ENCODE measurements at regions not wholly inside any gene's neighbourhood (a gene's known extent, or its start where the extent isn't known, plus 50 kb on each side); places are given as distances from the start of the nearest gene placed in this dataset.
"Not testable (repeated sequence)": the region's sequence is repeated elsewhere in the genome, so short reads cannot be mapped to it uniquely, and the experiment has no call there.

- no peak for DNase-seq
These were observed 52.5 kb upstream of the WDFY3 start for GRCh38 chr4:85018983-85019382.

DNA sequence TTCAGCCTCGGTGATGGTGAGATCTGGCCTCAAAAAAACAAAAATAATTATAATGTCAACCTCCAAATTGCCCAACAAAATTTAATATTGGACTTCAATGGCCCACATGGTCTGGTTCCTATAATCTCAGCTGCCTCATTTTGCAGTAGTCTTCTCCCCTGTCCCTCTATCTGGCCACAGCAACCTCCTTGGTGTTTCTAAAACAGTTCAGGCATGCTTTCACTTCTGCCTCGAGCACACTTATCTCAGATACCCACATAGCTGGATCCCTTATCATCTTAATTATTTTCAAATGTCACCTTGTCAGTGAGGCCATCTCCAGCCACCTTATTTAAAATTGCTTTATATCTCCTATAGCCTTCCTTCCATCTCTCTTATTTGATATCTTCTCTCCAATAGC lies 52.9 kb upstream of the WDFY3 start:
- no peak for DNase-seq

DNA sequence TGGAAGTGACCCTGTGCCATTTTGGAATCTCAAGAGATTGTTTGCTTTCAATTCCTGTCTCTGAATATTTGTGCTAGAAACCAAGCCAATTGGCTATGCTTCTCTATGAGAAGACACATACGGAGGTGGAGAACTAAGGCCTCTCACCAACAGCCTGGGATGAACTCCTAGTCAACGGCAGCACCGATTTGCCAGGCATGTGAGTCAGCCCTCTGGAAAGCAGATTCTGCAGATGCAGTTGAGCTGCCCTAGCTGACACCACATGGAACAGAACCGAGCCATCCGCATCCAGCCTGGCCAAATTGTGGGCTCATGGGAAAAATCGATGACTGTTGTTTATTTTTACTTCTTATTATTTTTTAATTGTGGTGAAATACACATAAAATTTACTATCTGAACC lies 58.2 kb upstream of the WDFY3 start:
- no peak for DNase-seq

DNA sequence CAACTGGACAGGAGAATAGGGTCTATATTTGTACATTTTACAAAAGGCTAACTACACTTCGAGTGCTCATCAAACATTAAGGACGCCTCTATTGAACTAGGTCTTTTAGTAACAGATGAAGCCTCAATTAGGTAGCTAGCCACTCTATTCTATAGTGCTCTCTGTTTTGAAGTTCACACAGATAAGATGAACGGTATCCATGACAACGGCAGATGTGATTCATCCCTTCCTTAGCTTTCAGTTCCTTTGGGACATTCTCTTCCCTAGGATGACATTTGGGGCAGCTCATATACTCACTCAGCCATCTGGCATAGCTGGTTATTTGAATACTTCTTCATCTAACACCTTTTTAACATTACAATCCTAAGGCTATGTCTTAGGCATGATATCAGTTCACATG lies 62.4 kb upstream of the WDFY3 start:
- peak; percentile 64 for DNase-seq

DNA sequence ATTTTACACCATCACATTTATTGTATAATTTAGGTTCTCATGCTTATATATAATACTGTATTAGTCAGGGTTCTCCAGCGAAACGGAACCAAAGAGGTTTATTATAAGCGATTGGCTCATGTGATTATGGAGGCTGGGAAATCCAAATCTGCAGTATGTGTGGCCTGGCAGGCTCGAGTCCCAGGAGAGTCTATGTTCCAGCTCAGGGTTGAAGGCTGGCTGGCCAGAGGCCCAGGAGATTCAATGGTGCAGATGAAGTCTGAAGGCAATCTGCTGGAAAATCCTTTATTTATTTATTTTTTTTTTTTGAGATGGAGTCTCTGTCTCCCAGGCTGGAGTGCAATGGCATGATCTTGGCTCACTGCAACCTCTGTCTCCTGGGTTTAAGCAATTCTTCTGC lies 63.0 kb upstream of the WDFY3 start:
- DNase-seq = no peak

- DNase-seq = no peak
These were observed 63.7 kb upstream of the WDFY3 start for GRCh38 chr4:85030156-85030555.

- not testable (repeated sequence) for DNase-seq
These were observed 67.3 kb upstream of the WDFY3 start for GRCh38 chr4:85033838-85034237.

DNA sequence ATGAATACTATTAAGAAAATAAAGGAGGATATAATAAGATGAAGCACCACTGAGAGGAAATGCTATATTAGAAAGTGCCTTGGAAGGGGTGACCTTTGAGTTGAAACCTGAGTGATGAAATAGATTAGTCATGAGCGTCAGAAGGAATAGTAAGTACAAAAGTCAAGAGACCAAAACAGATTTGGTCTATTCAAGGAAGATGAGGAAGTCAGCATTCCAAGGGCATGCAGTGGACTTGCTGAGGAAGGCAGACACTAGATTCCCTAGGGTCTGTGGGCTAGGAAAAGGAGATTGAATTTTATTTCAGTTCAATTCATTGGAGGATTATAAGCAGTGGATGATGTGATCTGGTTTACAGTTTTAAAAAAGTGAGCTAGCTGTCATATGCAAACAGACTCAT lies 73.0 kb upstream of the WDFY3 start:
- peak; percentile 89 for DNase-seq

DNA sequence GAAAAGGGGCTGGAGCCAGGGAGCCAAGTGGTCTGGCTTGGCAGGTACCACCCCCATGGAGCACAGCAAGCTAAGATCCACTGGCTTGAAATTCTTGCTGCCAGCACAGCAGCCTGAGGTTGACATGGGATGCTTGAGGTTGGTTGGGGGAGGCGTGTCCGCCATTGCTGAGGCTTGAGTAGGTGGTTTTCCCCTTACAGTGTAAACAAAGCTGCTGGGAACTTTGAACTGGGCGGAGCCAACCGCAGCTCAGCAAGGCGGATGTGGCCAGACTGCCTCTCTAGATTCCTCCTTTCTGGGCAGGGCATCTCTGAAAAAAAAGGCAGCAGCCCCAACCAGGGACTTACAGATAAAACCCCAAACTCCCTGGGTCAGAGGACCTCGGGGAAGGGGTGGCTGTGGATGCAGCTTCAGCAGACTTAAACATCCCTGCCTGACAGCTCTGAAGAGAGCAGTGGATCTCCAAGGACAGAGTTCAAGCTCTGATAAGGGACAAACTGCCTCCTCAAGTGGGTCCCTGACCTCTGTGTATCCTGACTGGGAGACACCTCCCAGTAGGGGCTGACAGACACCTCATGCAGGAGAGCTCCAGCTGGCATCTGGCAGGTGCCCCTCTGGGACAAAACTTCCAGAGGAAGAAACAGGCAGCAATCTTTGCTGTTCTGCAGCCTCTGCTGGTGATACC lies 77.5 kb upstream of the WDFY3 start:
- DNase-seq = not testable (repeated sequence)

GRCh38 chr4:85050736-85051135 lies 84.2 kb upstream of the WDFY3 start:
- DNase-seq = no peak

GRCh38 chr4:85051526-85051925 lies 85.0 kb upstream of the WDFY3 start:
- DNase-seq = no peak

- not testable (repeated sequence) for DNase-seq
These were observed 88.4 kb upstream of the WDFY3 start for GRCh38 chr4:85054925-85055324.

- DNase-seq = peak; percentile 24
These were observed 92.1 kb upstream of the WDFY3 start for GRCh38 chr4:85058551-85058950.

DNA sequence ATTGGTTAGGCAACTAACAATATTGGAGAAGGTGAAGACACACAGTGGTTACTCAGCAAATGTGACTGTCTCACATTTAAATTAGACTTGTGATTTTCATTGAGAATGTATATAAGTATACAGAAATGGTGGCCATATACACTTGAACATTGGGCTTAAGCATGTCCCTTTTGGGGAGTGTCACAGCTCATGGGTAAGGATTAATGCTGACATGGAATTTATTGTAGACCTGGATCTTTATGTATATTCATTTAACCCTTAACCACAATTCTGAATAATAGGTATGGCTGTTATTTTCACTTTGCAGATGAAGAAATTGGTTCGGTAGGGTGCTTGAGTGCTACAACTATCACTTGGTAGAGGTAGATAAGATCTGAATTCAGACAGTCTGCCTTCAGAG lies 95.5 kb upstream of the WDFY3 start:
- no peak for DNase-seq

- DNase-seq = no peak
These were observed 96.0 kb upstream of the WDFY3 start for GRCh38 chr4:85062466-85062865.

DNA sequence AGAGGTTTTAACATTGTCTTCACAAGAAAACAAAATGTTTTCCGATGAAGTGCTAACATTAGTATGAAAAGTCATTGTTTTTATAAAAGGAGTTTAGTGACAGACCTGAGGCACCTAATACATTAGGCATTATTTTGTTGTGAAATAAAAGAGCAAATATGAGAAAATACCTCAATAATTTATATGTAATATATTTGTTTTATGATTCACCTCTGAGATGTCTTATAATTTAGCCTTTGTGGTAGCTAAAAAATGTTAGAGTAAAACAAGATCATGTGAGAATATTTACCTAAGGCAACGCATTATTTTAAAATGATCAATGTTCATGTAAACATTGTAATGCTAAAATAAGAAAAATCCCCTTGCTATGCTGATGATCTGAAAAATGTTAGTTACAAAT lies 100.9 kb upstream of the WDFY3 start:
- no peak for DNase-seq

- DNase-seq = peak; percentile 21
These were observed 111.5 kb upstream of the WDFY3 start for GRCh38 chr4:85078016-85078415.

DNA sequence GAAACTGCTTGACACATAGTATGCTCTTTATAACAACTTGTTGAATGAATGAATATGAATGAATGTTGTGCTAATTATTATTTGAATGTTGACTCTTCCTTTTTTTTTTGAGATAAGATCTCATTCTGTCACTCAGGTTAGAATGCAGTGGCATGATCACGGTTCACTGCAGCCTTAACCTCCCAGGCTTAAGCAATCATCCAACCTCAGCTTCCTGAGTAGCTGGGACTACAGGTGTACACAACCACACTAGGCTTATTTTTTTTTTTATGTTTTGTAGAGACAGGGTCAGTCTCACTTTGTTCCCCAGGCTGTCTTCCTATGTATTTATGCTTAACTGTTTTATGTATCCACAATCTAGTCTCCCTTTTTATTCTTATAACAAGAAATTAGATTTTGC lies 114.7 kb upstream of the WDFY3 start:
- DNase-seq = no peak

GRCh38 chr4:85084371-85085094 lies 118.0 kb upstream of the WDFY3 start:
- peak; percentile 75 for DNase-seq

DNA sequence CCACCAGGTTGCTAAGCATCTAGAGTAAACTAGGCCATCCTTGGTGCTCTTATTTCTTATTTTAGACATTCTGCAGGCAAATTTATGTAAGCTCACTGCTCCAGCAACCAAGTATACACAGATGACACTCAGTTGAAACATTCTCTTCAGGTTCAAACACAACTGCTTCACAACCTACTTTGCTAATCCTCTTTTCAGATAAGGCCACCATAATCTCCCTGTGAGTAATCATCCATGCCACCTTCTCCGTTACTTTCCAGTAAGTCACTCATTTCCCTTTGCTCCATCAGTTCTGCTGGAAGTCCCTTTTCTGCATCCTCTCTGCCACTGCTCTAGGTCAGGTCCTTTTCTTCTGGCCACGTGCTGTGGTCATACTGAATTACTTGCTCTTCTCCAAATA lies 120.2 kb upstream of the WDFY3 start:
- DNase-seq = no peak

DNA sequence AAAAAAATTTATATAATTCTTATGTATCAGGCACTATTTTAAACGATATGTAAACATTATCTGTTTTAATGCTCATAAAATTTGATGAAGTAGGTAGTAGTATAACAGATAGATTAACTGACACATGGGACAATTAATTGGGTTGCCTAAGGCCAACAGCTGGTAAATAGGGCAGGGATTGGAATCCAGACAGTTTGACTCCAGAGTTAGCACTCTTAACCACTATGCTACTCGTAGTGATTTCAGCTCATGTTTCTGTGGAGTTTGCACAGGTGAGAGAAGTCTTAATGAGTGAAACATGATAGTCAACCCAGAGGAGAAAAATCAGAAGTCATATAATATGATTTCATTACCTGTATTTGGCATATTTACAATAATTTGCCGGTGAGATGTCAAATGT lies 126.0 kb upstream of the WDFY3 start:
- DNase-seq = no peak

DNA sequence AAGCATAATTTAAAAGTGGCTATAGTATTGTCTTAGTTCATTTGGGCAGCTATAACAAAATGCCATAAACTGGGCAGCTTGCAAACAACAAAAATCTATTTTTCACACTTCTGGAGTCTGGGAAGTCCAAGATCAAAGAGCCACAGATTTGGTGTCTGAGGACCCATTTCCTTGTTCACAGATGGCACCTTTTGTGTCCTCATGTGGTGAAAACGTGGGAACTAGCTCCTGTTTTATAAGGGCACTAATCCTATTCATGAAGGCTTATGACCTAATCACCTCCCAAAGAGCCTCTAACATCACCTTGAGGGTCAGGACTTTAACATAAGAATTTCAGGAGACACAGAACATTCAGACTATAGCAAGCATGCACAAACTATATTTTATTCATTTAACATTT lies 126.5 kb upstream of the WDFY3 start:
- no peak for DNase-seq

DNA sequence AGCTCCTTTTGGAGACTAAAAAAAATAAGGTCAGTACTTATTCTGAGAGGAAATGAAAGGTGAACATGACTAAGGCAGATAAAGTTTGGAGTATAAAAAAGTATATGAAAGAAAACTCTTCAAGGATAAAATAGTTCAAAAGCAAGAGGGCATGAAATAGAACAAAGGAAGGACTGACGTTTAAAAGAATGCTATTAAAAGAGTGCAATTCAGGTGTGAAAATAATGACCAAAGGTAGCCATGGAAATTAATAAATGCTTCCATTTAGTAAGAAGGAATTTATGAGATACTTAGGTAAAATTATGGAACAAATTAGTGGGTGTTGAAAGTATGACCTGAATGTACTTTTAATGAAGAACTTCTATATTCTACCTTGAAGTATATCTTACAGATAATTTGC lies 128.2 kb upstream of the WDFY3 start:
- no peak for DNase-seq

DNA sequence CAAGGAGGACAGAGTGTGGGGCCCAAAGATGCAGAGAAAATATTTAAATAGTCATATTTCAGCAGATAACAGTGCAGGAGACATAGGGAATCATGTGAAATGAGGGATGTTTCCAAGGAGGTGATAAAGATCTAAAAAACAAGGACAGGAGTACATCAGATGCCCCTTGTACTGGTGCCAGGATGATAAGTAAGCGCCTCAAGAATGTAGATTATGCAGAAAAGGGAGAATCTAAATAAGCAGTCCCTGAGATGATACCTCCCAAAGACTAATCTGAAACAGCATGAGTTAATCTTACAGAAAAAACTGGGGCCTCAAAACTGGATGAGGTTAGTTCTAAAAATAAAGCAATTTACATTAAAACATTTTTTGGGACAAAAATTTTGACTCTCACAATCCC lies 136.1 kb upstream of the WDFY3 start:
- DNase-seq = peak; percentile 46

DNA sequence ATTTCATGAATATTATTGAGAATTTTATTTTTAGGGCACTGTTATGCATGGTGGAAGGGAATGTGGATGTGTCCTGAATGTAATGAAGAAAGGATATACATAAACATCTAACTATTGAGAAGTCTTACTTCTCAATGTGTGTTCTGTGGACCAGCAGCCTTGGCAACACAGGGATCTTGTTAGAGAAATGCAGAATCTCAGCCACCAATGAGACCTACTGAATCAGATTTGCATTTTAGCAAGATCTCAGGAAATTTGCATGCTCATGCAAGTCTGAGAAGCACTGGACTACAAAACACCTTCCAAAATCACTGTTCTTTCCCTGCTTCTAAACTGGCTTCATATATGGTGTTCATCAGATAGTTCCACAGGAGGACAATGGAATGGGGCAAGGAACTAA lies 139.7 kb upstream of the WDFY3 start:
- no peak for DNase-seq
